OCI-LY1 (cell line): ENCODE measurements at regions not wholly inside any gene's neighbourhood (a gene's known extent, or its start where the extent isn't known, plus 50 kb on each side); places are given as distances from the start of the nearest gene placed in this dataset.

Experiments used
- CTCF ChIP-seq: fragments of 200-600 bp; sonication (generic), shearing (Covaris generic); IDR thresholded peaks from 2 replicates; pipeline ENCODE4 v1.5.1; 2017; ENCODE audit warnings: mild to moderate bottlenecking, antibody characterized with exemption, low read length, moderate library complexity, mixed read lengths
- EZH2 ChIP-seq: fragments of 200-600 bp; sonication (generic), shearing (Covaris generic); IDR thresholded peaks from 2 replicates; pipeline ENCODE4 v1.8.0; 2017; ENCODE audit warnings: borderline replicate concordance, mixed run types, mild to moderate bottlenecking, antibody characterized with exemption, low read length, moderate library complexity, mixed read lengths

GRCh38 chr14:89028462-89029134 is 204.1 kb downstream of the TTC8 start:
- TF ChIP-seq CTCF = no peak
- TF ChIP-seq EZH2 = no peak
